Adrenal gland (tissue), 9 donors: ENCODE measurements at regions not wholly inside any gene's neighbourhood (a gene's known extent, or its start where the extent isn't known, plus 50 kb on each side); places are given as distances from the start of the nearest gene placed in this dataset.

Experiments used
- DNase-seq, 7 donors: peaks; one replicate each; pipeline ENCODE4 v3.0.0-alpha.2; 2019 to 2020
- H3K27ac ChIP-seq, 5 donors: fragments of 200-600 bp; sonication (generic) in 4 of 5; 1 replicate in 3 of 5; 2 replicates in 2 of 5; pipeline versions ENCODE4 v1.5.1 to v1.8.0; 2016 to 2020; ENCODE audit warnings: mild to moderate bottlenecking in 1 of 5
- H3K27me3 ChIP-seq: fragments of 200-600 bp; 2 replicates; pipeline ENCODE4 v1.8.0; 2021
- H3K36me3 ChIP-seq, 2 donors: fragments of 200-600 bp; replicated peaks in 1 of 2; 1 replicate in 1 of 2; 2 replicates in 1 of 2; pipeline versions ENCODE4 v1.5.1 to v1.8.0; 2018 to 2022
- H3K4me1 ChIP-seq, 2 donors: fragments of 200-600 bp; replicated peaks in 1 of 2; 1 replicate in 1 of 2; 2 replicates in 1 of 2; pipeline versions ENCODE4 v1.5.1 to v1.8.0; 2018 to 2021
- H3K4me3 ChIP-seq, 4 donors: fragments of 200-600 bp; sonication (generic) in 3 of 4; one replicate each; pipeline ENCODE4 v1.5.1; 2016 to 2018
- H3K9me3 ChIP-seq, 3 donors: fragments of 200-600 bp; sonication (generic) in 1 of 3; replicated peaks in 1 of 3; 1 replicate in 2 of 3; 2 replicates in 1 of 3; pipeline versions ENCODE4 v1.5.1 to v1.8.0; 2016 to 2021
- CTCF ChIP-seq, 6 experiments: fragments of 450-650 bp in 4 of 6; fragments of 200-600 bp in 2 of 6; sonication (generic) in 1 of 6; IDR thresholded peaks; 1 replicate in 5 of 6; 2 replicates in 1 of 6; pipeline versions ENCODE4 v1.5.1 to v1.8.0; 2016 to 2021; ENCODE audit warnings: antibody characterized with exemption in 6 of 6, mild to moderate bottlenecking in 2 of 6, moderate library complexity in 1 of 6
- POLR2A ChIP-seq, 2 donors: fragments of 450-650 bp; IDR thresholded peaks; one replicate each; pipeline ENCODE4 v1.6.1; 2017; ENCODE audit warnings: antibody characterized with exemption in 2 of 2, mild to moderate bottlenecking in 2 of 2, moderate library complexity in 1 of 2
- WGBS, 4 donors: extraction: QIAGEN DNeasy Blood & Tissue Kit in 2 of 4; methylation state at CpG; one replicate each; pipeline versions ENCODE4 v1.1.5 to v1.1.7; 2013 to 2017; 5-methylcytosine and 5-hydroxymethylcytosine counted together
- intact Hi-C, 2 donors: fragments of 100-400 bp; cut with DNase I; formaldehyde crosslinking; loops; one replicate each; pipeline versions ENCODE4 v1.14.1 to v1.15.0; 2022 to 2023
- donor health status: healthy with polysubstance abuse.
- donor health status: Bipolar disorder and iron deficiency.
- donor health status: DM: yes; HTN: yes; CAD: no.
- donor health status: DM: no; HTN: no; CAD: no.
- donor health status: DM: no; HTN: no; CAD: no.

- Histone ChIP-seq H3K4me3 (no peak overlapping the region), H3K36me3 (no peaks in the 10 kb centered on the region), H3K27me3 (no peaks in the 10 kb centered on the region), H3K27ac (no peak overlapping the region), H3K4me1 (no peaks in the 10 kb centered on the region), H3K9me3 (no peaks in the 10 kb centered on the region)
- WGBS, 4 donors, result 71 to 78% (median 74%) methylated on average over 4 of the region's 4 CpGs
- intact Hi-C loops, result no loop called here
- TF ChIP-seq CTCF (IDR thresholded peaks at IDR 0.05) (no peak), POLR2A (IDR thresholded peaks at IDR 0.05) (no peak)
- DNase-seq, result no peak
Observed at GRCh38 chr2:53167227-53167626, 600.4 kb upstream of the CHAC2 start.

DNA sequence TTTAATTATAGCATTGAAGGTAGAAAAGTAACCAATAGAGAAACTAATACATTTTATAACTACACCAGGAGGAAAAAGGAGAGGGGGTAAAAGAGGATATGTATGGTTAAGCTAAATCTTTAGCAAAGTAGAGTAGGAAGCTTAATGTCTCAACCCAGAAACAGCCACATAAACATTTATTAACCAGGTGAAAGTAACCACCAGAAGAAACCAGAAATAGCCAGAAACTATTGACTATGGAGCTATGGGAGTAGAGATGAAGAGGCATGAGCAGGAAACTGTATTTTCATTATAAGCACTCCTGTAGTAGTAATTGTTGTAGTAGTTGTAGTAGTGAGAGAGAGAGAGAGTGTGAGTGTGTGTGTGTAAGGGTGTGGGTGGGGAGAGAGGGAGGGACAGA is 617.5 kb upstream of the CHAC2 start:
- Histone ChIP-seq H3K36me3 (no peaks in the 10 kb centered on the region), H3K27me3 (no peaks in the 10 kb centered on the region), H3K27ac (no peak overlapping the region), H3K4me1 (no peaks in the 10 kb centered on the region), H3K9me3 (no peaks in the 10 kb centered on the region), H3K4me3 (no peak overlapping the region)
- no peak for DNase-seq
- TF ChIP-seq POLR2A (IDR thresholded peaks at IDR 0.05) (no peak), CTCF (IDR thresholded peaks at IDR 0.05) (no peak)
- intact Hi-C loops, result no loop called here

DNA sequence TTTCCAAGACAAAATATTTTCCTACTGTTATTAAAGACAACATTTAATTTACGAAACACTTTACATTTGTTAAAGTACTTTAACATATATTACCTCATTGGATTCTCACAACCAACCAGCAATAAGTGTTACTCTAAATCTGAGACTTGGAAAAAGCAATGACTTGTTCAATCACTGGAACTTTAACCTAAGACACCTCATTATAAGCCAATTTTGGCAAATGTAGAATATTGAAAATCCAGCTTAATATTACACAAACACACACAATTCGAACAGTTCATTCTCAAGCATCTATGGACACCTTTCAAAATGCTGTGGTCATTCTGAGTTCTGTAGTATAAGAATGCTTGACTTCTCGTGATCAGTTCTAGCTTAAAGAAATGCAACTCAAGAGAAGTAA is 619.4 kb upstream of the CHAC2 start:
- intact Hi-C loops, result no loop called here
- Histone ChIP-seq H3K36me3 (no peaks in the 10 kb centered on the region), H3K4me1 (no peaks in the 10 kb centered on the region), H3K27ac (no peak overlapping the region), H3K4me3 (no peak overlapping the region), H3K27me3 (no peaks in the 10 kb centered on the region), H3K9me3 (no peaks in the 10 kb centered on the region)
- TF ChIP-seq POLR2A (IDR thresholded peaks at IDR 0.05) (no peak), CTCF (IDR thresholded peaks at IDR 0.05) (no peak)
- 29 to 31% (median 30%) methylated on average over 3 of the region's 3 CpGs for WGBS, 4 donors
- DNase-seq, result no peak

GRCh38 chr2:53131416-53131815 is 636.2 kb upstream of the CHAC2 start:
- no peaks in the 10 kb centered on the region for H3K27me3 ChIP-seq
- H3K9me3 ChIP-seq, result no peaks in the 10 kb centered on the region
- H3K4me3 ChIP-seq, result no peak overlapping the region
- no peaks in the 10 kb centered on the region for H3K4me1 ChIP-seq
- no peak for TF ChIP-seq CTCF (IDR thresholded peaks at IDR 0.05)
- no peak for DNase-seq
- no peak overlapping the region for H3K27ac ChIP-seq
- WGBS, 4 donors, result 55 to 68% (median 63%) methylated on average over 1 of the region's 1 CpG
- intact Hi-C loops, result no loop called here
- no peaks in the 10 kb centered on the region for H3K36me3 ChIP-seq
